NCI-H2196 treated with DMSO at 0.1 percent for 48 hours (cell line): ENCODE measurements at regions not wholly inside any gene's neighbourhood (a gene's known extent, or its start where the extent isn't known, plus 50 kb on each side); places are given as distances from the start of the nearest gene placed in this dataset.

ENCODE experiments used
- DNase-seq: peaks from one replicate; lab custom pipeline; 2025; ENCODE audit not compliant: unreplicated experiment; lab: John Stamatoyannopoulos, UW

GRCh38 chr6:33924681-33925080 is 120.9 kb upstream of the MLN start:
- DNase-seq = no peak

DNA sequence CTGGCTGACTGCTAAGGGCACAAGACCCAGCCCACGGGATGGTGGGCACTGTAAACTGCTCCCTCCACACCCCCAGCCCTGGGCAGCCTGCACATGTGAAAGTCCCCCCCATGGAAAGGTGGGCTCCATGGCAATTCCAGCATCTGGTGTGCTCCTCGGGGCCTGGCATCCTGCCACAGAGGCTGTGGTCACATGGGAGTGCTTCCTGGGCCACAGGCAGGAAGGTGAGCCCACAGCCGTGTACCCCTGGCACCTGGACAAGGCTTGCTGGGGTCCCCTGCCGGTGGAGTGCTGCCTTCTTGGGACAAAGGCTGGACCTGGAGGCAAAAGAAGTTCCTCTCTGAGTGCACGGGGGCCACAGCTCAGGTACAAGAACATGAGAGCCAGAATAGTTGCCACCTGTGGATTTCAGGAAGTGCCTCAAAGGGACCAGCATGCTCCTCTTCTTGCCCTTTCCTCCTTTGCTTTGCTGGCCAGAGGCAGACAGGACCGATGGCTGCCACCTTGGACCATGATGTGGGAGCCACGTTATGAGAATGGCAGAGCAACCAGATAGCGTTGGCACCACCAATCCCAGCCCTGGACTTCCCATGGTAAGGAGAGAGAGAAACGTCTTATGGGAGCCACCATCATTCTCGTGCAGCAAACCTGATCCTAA is 120.2 kb upstream of the MLN start:
- DNase-seq = no peak

DNA sequence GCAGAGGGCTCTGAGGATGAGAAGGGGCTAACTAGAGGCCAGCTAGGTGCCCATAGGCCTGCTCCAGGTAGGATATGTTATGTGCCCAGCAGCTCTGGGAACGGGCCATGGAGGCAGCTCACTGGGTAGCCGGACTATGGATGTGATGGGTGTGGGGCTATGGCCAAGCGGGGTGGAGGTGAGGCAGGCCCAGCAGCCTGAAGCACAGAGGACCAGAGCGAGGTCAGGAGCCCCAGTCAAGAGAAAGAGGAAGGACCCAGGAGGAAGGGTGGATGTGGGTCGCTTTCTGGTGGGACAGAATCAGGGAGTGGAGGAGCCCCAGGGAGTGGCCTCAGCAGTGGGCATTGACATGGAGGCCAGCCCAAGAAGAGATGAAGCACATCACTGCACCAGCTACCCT is 117.9 kb upstream of the MLN start:
- no peak for DNase-seq

DNA sequence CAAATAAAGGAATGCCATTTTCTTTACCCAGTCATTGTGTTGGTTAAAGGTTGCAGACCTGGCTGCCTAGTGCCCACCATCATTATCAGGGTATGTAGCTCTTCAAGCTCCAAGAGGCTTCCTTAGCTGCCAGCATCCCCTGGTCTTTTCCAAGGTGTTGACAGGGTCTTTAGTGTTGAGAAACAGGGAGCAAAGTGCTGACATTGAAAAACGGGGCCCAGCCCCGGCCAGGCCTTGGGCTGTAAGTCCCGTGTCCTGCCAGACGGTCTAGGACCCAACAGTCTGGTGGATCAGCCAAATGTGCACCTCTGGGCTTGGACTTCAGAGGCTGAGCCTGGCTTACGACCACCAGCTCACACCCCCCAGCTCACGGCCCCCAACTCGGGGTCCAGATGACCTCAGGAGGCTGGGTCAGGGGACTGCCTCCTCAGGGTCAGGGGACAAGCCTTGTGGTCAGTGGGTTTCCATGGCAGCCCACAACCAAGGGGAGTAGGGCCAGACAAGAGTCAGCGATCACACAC is 114.4 kb upstream of the MLN start:
- DNase-seq = no peak

GRCh38 chr6:33915134-33915533 is 111.3 kb upstream of the MLN start:
- DNase-seq = no peak

- no peak for DNase-seq
These were observed 110.8 kb upstream of the MLN start for GRCh38 chr6:33914645-33915044.

DNA sequence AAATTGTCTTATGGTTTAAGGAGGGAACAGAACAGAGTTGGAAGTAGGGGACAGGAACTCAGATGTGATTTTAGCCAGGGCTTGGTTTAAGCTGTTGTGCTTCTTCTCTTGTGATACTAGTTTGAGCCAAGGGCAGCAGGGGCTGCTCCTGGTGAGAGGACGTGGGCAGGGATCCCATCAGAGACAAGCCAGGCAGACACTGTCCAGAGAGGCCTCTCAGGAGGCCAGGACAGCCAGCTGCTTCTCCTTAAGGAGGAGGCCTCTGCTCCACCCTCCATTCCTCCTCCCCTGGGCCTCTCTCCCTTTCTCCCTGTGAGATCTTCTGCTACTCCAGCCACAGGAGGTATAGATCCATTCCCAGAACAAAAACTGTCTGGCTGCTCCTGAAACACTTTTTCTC is 108.4 kb upstream of the MLN start:
- no peak for DNase-seq

GRCh38 chr6:33911488-33911887 is 107.7 kb upstream of the MLN start:
- DNase-seq = no peak

GRCh38 chr6:33910594-33910993 is 106.8 kb upstream of the MLN start:
- DNase-seq = no peak

DNA sequence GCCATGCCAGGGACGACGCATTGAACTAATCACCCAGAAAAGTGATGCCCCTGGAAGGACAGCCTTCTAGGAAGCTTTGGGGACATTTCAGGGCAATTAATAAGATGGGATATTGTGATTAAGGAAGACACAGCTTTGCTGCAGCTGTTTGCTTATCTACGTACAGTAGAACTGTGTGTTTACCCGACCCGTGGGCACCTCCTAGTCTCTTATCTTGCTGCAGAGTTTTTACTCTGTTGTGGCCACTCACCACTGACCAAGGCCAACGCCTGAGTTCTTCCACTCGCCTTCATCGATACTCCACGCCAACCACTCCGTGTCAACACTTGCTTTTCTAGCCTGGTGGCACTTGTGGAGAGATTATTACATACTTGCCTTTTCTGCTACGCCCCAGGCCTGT is 105.9 kb upstream of the MLN start:
- DNase-seq = no peak

DNA sequence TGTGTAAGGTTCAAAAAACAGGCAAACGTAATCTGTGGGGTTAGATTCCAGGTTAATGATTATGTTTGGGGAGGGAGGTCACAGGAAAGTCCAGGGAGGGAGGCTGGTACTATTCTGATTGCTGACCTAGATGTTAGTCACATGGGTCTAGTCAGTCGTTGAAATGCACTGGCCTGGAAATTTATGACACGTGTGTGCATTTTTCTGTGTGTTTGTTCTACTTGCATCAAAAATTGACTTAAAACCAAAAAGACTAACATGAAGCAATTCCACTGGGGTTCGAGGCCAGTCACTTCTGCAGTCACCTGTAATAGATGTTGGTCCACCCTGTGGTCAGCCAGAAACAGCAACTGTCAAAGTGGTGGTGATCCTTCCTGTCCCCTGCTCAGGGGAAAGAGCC is 104.2 kb upstream of the MLN start:
- no peak for DNase-seq

GRCh38 chr6:33907227-33907626 is 103.4 kb upstream of the MLN start:
- DNase-seq = no peak

DNA sequence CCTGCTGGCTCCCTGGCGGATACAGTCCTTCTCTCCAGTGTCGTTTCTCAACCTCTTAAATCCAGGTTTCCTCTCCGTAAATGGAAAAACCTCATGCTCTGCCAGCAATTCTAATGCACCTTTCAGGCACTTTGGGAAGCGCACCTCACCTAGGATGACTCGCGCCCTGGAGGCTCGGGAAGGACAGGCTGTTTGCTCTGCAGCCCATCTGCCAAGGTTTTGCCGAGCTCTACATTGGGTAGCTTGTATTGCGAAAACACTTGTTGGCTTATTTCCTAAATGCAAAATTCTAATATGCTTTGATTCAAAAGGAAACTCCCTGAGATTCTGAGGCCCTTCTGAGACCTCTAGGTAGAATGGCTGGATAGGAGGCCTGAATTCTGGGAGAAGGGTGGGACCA is 102.6 kb upstream of the MLN start:
- DNase-seq = no peak

GRCh38 chr6:33905071-33905609 is 101.3 kb upstream of the MLN start:
- no peak for DNase-seq

GRCh38 chr6:33904747-33905065 is 100.9 kb upstream of the MLN start:
- no peak for DNase-seq

DNA sequence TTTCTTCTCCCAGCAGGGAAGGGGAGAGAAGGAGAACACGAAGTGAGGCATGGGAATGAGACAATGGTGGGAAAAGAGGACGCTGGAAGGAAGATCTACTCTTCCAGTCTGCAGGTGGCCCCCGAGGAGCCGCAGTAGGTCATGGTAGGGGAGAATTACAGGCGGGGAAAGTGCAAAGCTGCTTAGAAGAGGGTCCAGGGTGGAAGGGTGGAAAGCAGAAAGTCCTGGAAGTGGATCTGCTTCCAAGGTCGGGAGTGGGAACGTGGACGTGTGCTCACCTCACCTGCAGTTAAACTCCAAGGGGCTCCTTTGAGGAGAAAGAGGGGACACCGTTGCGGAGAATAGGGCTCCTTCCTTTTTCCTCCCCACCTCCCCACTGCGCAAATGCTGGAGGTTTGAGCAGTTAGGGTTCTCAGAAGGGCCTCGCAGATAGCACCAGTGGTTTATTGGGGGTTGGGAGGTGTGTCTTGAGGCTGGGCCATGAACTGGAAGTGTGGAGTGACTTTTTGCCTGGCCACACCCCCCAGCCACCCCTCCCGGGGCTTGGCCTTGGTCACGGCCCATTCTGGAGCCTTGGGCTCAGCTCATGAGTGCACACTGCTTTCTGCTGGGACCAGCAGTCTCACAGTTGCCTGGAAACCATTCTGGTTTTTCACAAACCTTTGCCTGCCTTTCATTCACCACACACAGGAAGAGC is 100.4 kb upstream of the MLN start:
- no peak for DNase-seq

GRCh38 chr6:33903579-33903978 is 99.8 kb upstream of the MLN start:
- DNase-seq = no peak

DNA sequence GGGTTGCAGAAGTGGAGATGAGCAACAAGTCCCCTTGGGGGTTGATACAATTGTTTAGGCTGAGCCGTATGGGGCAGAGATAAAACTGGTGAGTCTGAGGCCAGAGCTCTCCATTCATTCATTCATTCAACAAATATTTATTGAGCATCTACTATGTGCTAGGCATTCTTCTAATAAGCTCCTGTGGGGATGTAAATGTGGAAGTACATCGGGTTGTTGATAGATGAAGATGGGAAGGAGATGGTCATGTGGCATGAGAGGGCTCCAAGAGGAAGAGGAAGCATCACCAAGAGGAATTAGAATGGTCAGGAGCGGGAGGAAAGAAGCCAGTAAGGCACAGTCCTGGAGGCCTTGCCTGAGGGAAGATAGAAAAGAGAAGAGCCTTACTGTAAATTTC is 98.7 kb upstream of the MLN start:
- DNase-seq = no peak

GRCh38 chr6:33901822-33902456 is 98.1 kb upstream of the MLN start:
- no peak for DNase-seq

DNA sequence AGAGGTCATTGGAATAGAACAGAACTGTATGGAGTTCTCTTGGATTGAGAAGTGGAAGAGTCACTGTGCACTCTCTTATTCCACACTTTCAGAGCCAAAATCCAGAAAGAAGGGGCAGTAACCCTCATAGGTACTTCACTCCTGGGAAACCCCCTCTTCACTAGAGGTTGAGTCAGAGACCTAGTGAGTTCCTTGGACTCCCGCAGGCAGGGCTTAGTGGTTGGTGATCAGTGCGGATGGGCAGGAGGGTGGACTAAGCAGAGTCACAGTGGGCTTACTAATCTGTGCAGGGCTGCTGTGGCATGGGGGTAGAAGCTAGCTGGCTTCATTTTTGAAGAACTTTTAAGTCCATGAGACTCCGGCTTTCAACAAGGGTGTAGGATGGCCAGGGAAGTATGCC is 95.0 kb upstream of the MLN start:
- DNase-seq = no peak

DNA sequence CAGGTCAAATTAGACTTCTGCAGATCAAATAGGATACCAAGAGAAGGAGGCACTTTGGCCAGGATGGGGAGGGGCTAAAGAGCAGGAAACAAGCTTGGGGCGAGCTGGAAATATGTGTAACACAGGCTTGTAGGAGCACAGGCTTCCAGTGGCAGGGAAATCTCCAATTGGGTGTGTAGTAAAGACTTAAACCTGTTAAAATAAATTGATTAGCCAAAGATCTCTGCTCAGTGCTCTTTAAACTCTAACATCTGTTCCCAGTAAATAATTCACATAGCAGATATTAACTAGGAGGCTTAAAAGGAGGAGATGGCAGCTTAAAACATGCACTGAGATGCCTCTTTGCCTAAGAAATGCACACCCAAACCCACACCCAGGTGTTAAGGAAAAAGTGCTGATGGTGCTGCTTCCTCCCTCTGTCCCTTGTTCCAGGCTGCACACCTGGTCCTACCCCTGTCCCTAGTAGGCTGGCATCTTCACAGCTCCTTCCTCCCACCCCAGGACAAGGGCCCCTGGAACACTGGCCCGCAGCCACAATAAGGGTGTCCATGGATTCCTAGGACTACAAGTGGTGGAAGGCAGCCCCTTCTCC is 93.5 kb upstream of the MLN start:
- no peak for DNase-seq
